ENCODE measurements at regions not wholly inside any gene's neighbourhood (a gene's known extent, or its start where the extent isn't known, plus 50 kb on each side); places are given as distances from the start of the nearest gene placed in this dataset.

GRCh38 chr21:36249576-36250422, 70.2 kb upstream of the MORC3 start:
- no peak overlapping the region for H3K4me3 ChIP-seq (replicated peaks in 1 of 3; ENCODE audit: low read depth in 2 of 3, low read length in 3 of 3)
- Mint-ChIP-seq H3K4me3 (no peak overlapping the region), H3K27me3 (ENCODE audit: low read depth in 3 of 3) (no peaks in the 10 kb centered on the region), H3K4me1 (no peaks in the 10 kb centered on the region), H3K9me3 (no peaks in the 10 kb centered on the region), H3K36me3 (peaks cover 80 to 97% of the 10 kb centered on the region in 2 donors), H3K27ac (no peak overlapping the region)
- DNase-seq: no peak
- intact Hi-C loops (cut with micrococcal nuclease): no loop called here
- H3K36me3 ChIP-seq (replicated peaks in 1 of 2; ENCODE audit: control insufficient read depth in 1 of 2, insufficient read depth in 2 of 2, low read length in 2 of 2): peaks cover 88 to 99% of the 10 kb centered on the region in 2 donors
- WGBS (ENCODE audit: insufficient coverage): 100% methylated on average over 15 of the region's 20 CpGs
- TF ChIP-seq CTCF (IDR thresholded peaks at IDR 0.05): no peak
- H3K9me3 ChIP-seq (replicated peaks in 1 of 2; ENCODE audit: control insufficient read depth in 1 of 2, insufficient read depth in 1 of 2, low read length in 2 of 2): no peaks in the 10 kb centered on the region
- H3K27ac ChIP-seq (ENCODE audit: low read depth in 1 of 2, low read length in 2 of 2): no peak overlapping the region
- H3K4me2 ChIP-seq (replicated peaks; ENCODE audit: extremely low read depth, low read length, poor library complexity, severe bottlenecking): no peak overlapping the region
- no peaks in the 10 kb centered on the region for H4K20me1 ChIP-seq (ENCODE audit: insufficient read depth, low read length)
- no peak overlapping the region for H3K9ac ChIP-seq (ENCODE audit: insufficient read depth, low read length, poor library complexity, severe bottlenecking)
- no peaks in the 10 kb centered on the region for H3K27me3 ChIP-seq (ENCODE audit: control insufficient read depth in 2 of 2, insufficient read depth in 2 of 2, low read length in 2 of 2)
- H3K79me2 ChIP-seq (ENCODE audit: insufficient read depth, low read length): no peaks in the 10 kb centered on the region
- no peaks in the 10 kb centered on the region for H3K4me1 ChIP-seq (ENCODE audit: control insufficient read depth in 1 of 2, insufficient read depth in 2 of 2, low read length in 2 of 2)
- H2AFZ ChIP-seq (ENCODE audit: insufficient read depth, low read depth, low read length, poor library complexity, severe bottlenecking): no peak overlapping the region

- intact Hi-C loops (cut with micrococcal nuclease): no loop called here
Measured at GRCh38 chr21:36250423-36251075, 69.4 kb upstream of the MORC3 start.

More at GRCh38 chr21:36250423-36251075, 69.4 kb upstream of the MORC3 start:
- Histone ChIP-seq H4K20me1 (ENCODE audit: insufficient read depth, low read length) (no peaks in the 10 kb centered on the region), H3K27ac (ENCODE audit: low read depth in 1 of 2, low read length in 2 of 2) (no peak overlapping the region), H3K79me2 (ENCODE audit: insufficient read depth, low read length) (no peaks in the 10 kb centered on the region), H3K36me3 (replicated peaks in 1 of 2; ENCODE audit: control insufficient read depth in 1 of 2, insufficient read depth in 2 of 2, low read length in 2 of 2) (peaks cover 83 to 99% of the 10 kb centered on the region in 2 donors), H3K4me3 (replicated peaks in 1 of 3; ENCODE audit: low read depth in 2 of 3, low read length in 3 of 3) (no peak overlapping the region), H3K4me1 (ENCODE audit: control insufficient read depth in 1 of 2, insufficient read depth in 2 of 2, low read length in 2 of 2) (no peaks in the 10 kb centered on the region), H2AFZ (ENCODE audit: insufficient read depth, low read depth, low read length, poor library complexity, severe bottlenecking) (no peak overlapping the region), H3K9ac (ENCODE audit: insufficient read depth, low read length, poor library complexity, severe bottlenecking) (no peak overlapping the region), H3K9me3 (replicated peaks in 1 of 2; ENCODE audit: control insufficient read depth in 1 of 2, insufficient read depth in 1 of 2, low read length in 2 of 2) (no peaks in the 10 kb centered on the region), H3K4me2 (replicated peaks; ENCODE audit: extremely low read depth, low read length, poor library complexity, severe bottlenecking) (no peak overlapping the region), H3K27me3 (ENCODE audit: control insufficient read depth in 2 of 2, insufficient read depth in 2 of 2, low read length in 2 of 2) (no peaks in the 10 kb centered on the region)
- no peak overlapping the region for H3K4me3 Mint-ChIP-seq
- no peak for DNase-seq
- H3K4me1 Mint-ChIP-seq: no peaks in the 10 kb centered on the region
- no peak overlapping the region for H3K27ac Mint-ChIP-seq
- WGBS (ENCODE audit: insufficient coverage): 98% methylated on average over 16 of the region's 17 CpGs
- H3K27me3 Mint-ChIP-seq (ENCODE audit: low read depth in 3 of 3): no peaks in the 10 kb centered on the region
- TF ChIP-seq CTCF (IDR thresholded peaks at IDR 0.05): no peak
- peaks cover 78 to 97% of the 10 kb centered on the region in 2 donors for H3K36me3 Mint-ChIP-seq
- H3K9me3 Mint-ChIP-seq: no peaks in the 10 kb centered on the region

Data from CD14-positive monocyte (primary cell).